ENCODE measurements at regions not wholly inside any gene's neighbourhood (a gene's known extent, or its start where the extent isn't known, plus 50 kb on each side); places are given as distances from the start of the nearest gene placed in this dataset.

- Mint-ChIP-seq H3K27ac (ENCODE audit: unreplicated experiment) (no peak overlapping the region), H3K36me3 (ENCODE audit: low read depth, unreplicated experiment) (no peaks in the 10 kb centered on the region), H3K9me3 (ENCODE audit: unreplicated experiment) (no peaks in the 10 kb centered on the region), H3K4me3 (ENCODE audit: unreplicated experiment) (no peak overlapping the region), H3K27me3 (ENCODE audit: unreplicated experiment) (no peaks in the 10 kb centered on the region), H3K4me1 (ENCODE audit: unreplicated experiment) (peaks cover 4% of the 10 kb centered on the region)
- no peak for DNase-seq (ENCODE audit: low spot score)
- no peak for TF ChIP-seq CTCF (IDR thresholded peaks at IDR 0.05; ENCODE audit: unreplicated experiment)
Measured at GRCh38 chr12:41967668-41968500, 176.8 kb downstream of the GXYLT1 start.

- Mint-ChIP-seq H3K36me3 (ENCODE audit: low read depth, unreplicated experiment) (no peaks in the 10 kb centered on the region), H3K4me3 (ENCODE audit: unreplicated experiment) (no peak overlapping the region), H3K27ac (ENCODE audit: unreplicated experiment) (no peak overlapping the region), H3K27me3 (ENCODE audit: unreplicated experiment) (no peaks in the 10 kb centered on the region), H3K4me1 (ENCODE audit: unreplicated experiment) (peaks cover 4% of the 10 kb centered on the region), H3K9me3 (ENCODE audit: unreplicated experiment) (no peaks in the 10 kb centered on the region)
- DNase-seq (ENCODE audit: low spot score) = no peak
- TF ChIP-seq CTCF (IDR thresholded peaks at IDR 0.05; ENCODE audit: unreplicated experiment) = no peak
Measured at GRCh38 chr12:41966916-41967315, 177.8 kb downstream of the GXYLT1 start.

- Mint-ChIP-seq H3K36me3 (ENCODE audit: low read depth, unreplicated experiment) (no peaks in the 10 kb centered on the region), H3K4me3 (ENCODE audit: unreplicated experiment) (no peak overlapping the region), H3K27me3 (ENCODE audit: unreplicated experiment) (no peaks in the 10 kb centered on the region), H3K9me3 (ENCODE audit: unreplicated experiment) (no peaks in the 10 kb centered on the region), H3K27ac (ENCODE audit: unreplicated experiment) (no peak overlapping the region), H3K4me1 (ENCODE audit: unreplicated experiment) (peaks cover 4% of the 10 kb centered on the region)
- no peak for TF ChIP-seq CTCF (IDR thresholded peaks at IDR 0.05; ENCODE audit: unreplicated experiment)
- DNase-seq (ENCODE audit: low spot score) = no peak
Measured at GRCh38 chr12:41966001-41966400, 178.7 kb downstream of the GXYLT1 start.

- no peak overlapping the region for H3K4me3 Mint-ChIP-seq (ENCODE audit: unreplicated experiment)
- H3K36me3 Mint-ChIP-seq (ENCODE audit: low read depth, unreplicated experiment) = no peaks in the 10 kb centered on the region
- TF ChIP-seq CTCF (IDR thresholded peaks at IDR 0.05; ENCODE audit: unreplicated experiment) = no peak
- H3K9me3 Mint-ChIP-seq (ENCODE audit: unreplicated experiment) = no peaks in the 10 kb centered on the region
- H3K4me1 Mint-ChIP-seq (ENCODE audit: unreplicated experiment) = peaks cover 4% of the 10 kb centered on the region
- no peak overlapping the region for H3K27ac Mint-ChIP-seq (ENCODE audit: unreplicated experiment)
- DNase-seq (ENCODE audit: low spot score) = no peak
- no peaks in the 10 kb centered on the region for H3K27me3 Mint-ChIP-seq (ENCODE audit: unreplicated experiment)
Measured at GRCh38 chr12:41963398-41963797, 181.3 kb downstream of the GXYLT1 start.

GRCh38 chr12:41962171-41962572, 182.5 kb downstream of the GXYLT1 start:
- no peaks in the 10 kb centered on the region for H3K4me1 Mint-ChIP-seq (ENCODE audit: unreplicated experiment)
- no peak for TF ChIP-seq CTCF (IDR thresholded peaks at IDR 0.05; ENCODE audit: unreplicated experiment)
- no peak for DNase-seq (ENCODE audit: low spot score)
- no peak overlapping the region for H3K27ac Mint-ChIP-seq (ENCODE audit: unreplicated experiment)
- H3K36me3 Mint-ChIP-seq (ENCODE audit: low read depth, unreplicated experiment) = no peaks in the 10 kb centered on the region
- no peak overlapping the region for H3K4me3 Mint-ChIP-seq (ENCODE audit: unreplicated experiment)
- H3K9me3 Mint-ChIP-seq (ENCODE audit: unreplicated experiment) = no peaks in the 10 kb centered on the region
- no peaks in the 10 kb centered on the region for H3K27me3 Mint-ChIP-seq (ENCODE audit: unreplicated experiment)
